Astrocyte (in vitro differentiated cells and primary cell): ENCODE measurements at regions not wholly inside any gene's neighbourhood (a gene's known extent, or its start where the extent isn't known, plus 50 kb on each side); places are given as distances from the start of the nearest gene placed in this dataset.

ENCODE experiments used
- CTCF ChIP-seq: IDR thresholded peaks from 2 replicates; pipeline ENCODE4 v1.5.1; 2011; ENCODE audit warnings: low read depth, mild to moderate bottlenecking, inconsistent platforms, low read length, moderate library complexity; ENCODE audit not compliant: insufficient read depth
- EZH2 ChIP-seq: IDR thresholded peaks from 2 replicates; pipeline ENCODE4 v1.6.1; 2012; ENCODE audit warnings: mild to moderate bottlenecking, low read length, inconsistent platforms; ENCODE audit not compliant: insufficient read depth

- TF ChIP-seq CTCF, result no peak
- no peak for TF ChIP-seq EZH2
Measured at GRCh38 chr18:71998547-71999097, 545.5 kb downstream of the CBLN2 start.
